ENCODE measurements at regions not wholly inside any gene's neighbourhood (a gene's known extent, or its start where the extent isn't known, plus 50 kb on each side); places are given as distances from the start of the nearest gene placed in this dataset.

DNA sequence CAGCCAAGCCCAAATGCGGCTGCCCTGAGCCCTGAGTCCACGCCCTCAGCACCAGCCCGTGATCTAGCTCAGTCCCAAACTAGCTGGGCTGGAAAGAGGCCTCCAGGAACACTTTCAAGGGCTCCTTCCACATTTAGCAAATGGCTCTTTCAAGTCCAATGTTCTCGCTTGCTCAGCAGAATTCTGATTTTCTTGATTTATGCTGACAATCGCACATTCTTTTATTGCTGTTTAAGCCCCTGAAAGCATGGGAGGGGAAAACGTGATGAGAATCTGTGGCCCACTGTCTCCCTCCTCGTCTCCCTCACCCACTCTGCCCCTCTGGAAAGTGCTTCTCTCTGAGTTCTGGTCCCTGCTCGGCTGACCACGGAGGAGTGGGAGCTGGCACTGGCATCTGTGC is 293.8 kb downstream of the FOXL1 start:
- peaks cover 11 to 36% (median 20%) of the 10 kb centered on the region in 5 donors for H3K27me3 ChIP-seq (ENCODE audit: control insufficient read depth in 5 of 5, insufficient read depth in 4 of 5, low read length in 5 of 5)
- H3K9ac ChIP-seq (ENCODE audit: low read length in 5 of 5), result no peak overlapping the region
- H3K4me3 ChIP-seq (ENCODE audit: low read depth in 1 of 5, low read length in 5 of 5), result no peak overlapping the region
- H3K36me3 ChIP-seq (ENCODE audit: control insufficient read depth in 5 of 5, insufficient read depth in 5 of 5, low read length in 5 of 5), result no peaks in the 10 kb centered on the region
- H3K27ac ChIP-seq (ENCODE audit: low read depth, low read length), result no peak overlapping the region
- peaks cover 0 to 14% (median 8%) of the 10 kb centered on the region in 5 donors for H3K9me3 ChIP-seq (ENCODE audit: control insufficient read depth in 5 of 5, low read length in 5 of 5)
- H3K4me1 ChIP-seq (ENCODE audit: control insufficient read depth in 5 of 5, insufficient read depth in 5 of 5, low read length in 5 of 5), result no peaks in the 10 kb centered on the region

DNA sequence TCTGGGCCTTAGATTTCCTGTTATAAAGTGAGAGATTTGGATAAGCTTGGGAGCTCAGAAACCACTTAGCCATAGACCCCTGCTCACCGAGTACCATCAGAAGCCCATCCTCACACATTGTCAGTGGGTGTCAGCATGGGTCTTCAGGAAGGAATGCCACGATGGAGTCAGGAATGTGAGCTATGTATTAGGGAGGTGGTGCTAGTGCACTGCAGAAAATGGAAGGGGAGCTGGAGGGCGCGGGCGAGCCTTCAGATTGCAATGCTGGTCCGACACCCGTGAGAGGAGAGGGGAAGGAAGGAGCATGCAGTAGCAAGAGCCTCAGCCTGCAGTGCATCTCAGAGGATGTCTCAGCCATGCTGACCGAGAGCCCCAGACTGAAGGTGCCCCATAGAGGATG is 294.5 kb downstream of the FOXL1 start:
- Histone ChIP-seq H3K27me3 (ENCODE audit: control insufficient read depth in 5 of 5, insufficient read depth in 4 of 5, low read length in 5 of 5) (peaks cover 7 to 43% (median 22%) of the 10 kb centered on the region in 5 donors), H3K27ac (ENCODE audit: low read depth, low read length) (no peak overlapping the region), H3K4me1 (ENCODE audit: control insufficient read depth in 5 of 5, insufficient read depth in 5 of 5, low read length in 5 of 5) (no peaks in the 10 kb centered on the region), H3K4me3 (ENCODE audit: low read depth in 1 of 5, low read length in 5 of 5) (no peak overlapping the region), H3K36me3 (ENCODE audit: control insufficient read depth in 5 of 5, insufficient read depth in 5 of 5, low read length in 5 of 5) (no peaks in the 10 kb centered on the region), H3K9ac (ENCODE audit: low read length in 5 of 5) (no peak overlapping the region), H3K9me3 (ENCODE audit: control insufficient read depth in 5 of 5, low read length in 5 of 5) (peaks cover 0 to 14% (median 8%) of the 10 kb centered on the region in 5 donors)

DNA sequence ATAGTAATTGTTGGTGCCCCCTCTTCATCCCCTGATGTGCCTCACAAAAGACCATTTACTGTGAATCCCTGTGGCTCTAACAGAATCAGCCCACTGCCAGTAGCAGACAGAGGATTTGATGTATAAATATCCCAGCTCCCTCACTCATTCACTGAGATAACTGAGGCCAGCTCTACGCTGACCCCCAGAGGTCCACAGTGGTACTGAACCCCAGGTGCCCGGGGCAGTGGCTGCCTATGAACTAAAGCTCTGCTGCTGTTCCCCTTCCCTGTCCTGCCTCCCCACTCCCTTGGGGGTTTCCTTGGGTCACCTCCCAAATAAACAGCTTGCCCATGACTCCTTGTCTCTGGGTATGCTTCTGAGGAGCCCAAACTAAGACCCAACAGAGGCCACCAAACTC is 295.8 kb downstream of the FOXL1 start:
- no peak overlapping the region for H3K4me3 ChIP-seq (ENCODE audit: low read depth in 1 of 5, low read length in 5 of 5)
- no peak overlapping the region for H3K9ac ChIP-seq (ENCODE audit: low read length in 5 of 5)
- peaks cover 14 to 55% (median 29%) of the 10 kb centered on the region in 5 donors for H3K27me3 ChIP-seq (ENCODE audit: control insufficient read depth in 5 of 5, insufficient read depth in 4 of 5, low read length in 5 of 5)
- no peak overlapping the region for H3K27ac ChIP-seq (ENCODE audit: low read depth, low read length)
- peaks cover 0 to 2% (median 0%) of the 10 kb centered on the region in 5 donors for H3K4me1 ChIP-seq (ENCODE audit: control insufficient read depth in 5 of 5, insufficient read depth in 5 of 5, low read length in 5 of 5)
- no peaks in the 10 kb centered on the region for H3K36me3 ChIP-seq (ENCODE audit: control insufficient read depth in 5 of 5, insufficient read depth in 5 of 5, low read length in 5 of 5)
- peaks cover 0 to 14% (median 8%) of the 10 kb centered on the region in 5 donors for H3K9me3 ChIP-seq (ENCODE audit: control insufficient read depth in 5 of 5, low read length in 5 of 5)

- H3K9ac ChIP-seq (ENCODE audit: low read length in 5 of 5), result no peak overlapping the region
- no peak overlapping the region for H3K4me3 ChIP-seq (ENCODE audit: low read depth in 1 of 5, low read length in 5 of 5)
- peaks cover 0 to 14% (median 8%) of the 10 kb centered on the region in 5 donors for H3K9me3 ChIP-seq (ENCODE audit: control insufficient read depth in 5 of 5, low read length in 5 of 5)
- no peaks in the 10 kb centered on the region for H3K36me3 ChIP-seq (ENCODE audit: control insufficient read depth in 5 of 5, insufficient read depth in 5 of 5, low read length in 5 of 5)
- H3K4me1 ChIP-seq (ENCODE audit: control insufficient read depth in 5 of 5, insufficient read depth in 5 of 5, low read length in 5 of 5), result peaks cover 0 to 2% (median 0%) of the 10 kb centered on the region in 5 donors
- H3K27ac ChIP-seq (ENCODE audit: low read depth, low read length), result no peak overlapping the region
- peaks cover 36 to 67% (median 38%) of the 10 kb centered on the region in 5 donors for H3K27me3 ChIP-seq (ENCODE audit: control insufficient read depth in 5 of 5, insufficient read depth in 4 of 5, low read length in 5 of 5)
These were observed 298.1 kb downstream of the FOXL1 start for GRCh38 chr16:86876499-86876898.

GRCh38 chr16:86877108-86877507 is 298.8 kb downstream of the FOXL1 start:
- H3K27me3 ChIP-seq (ENCODE audit: control insufficient read depth in 5 of 5, insufficient read depth in 4 of 5, low read length in 5 of 5), result peaks cover 38 to 69% (median 39%) of the 10 kb centered on the region in 5 donors
- H3K4me1 ChIP-seq (ENCODE audit: control insufficient read depth in 5 of 5, insufficient read depth in 5 of 5, low read length in 5 of 5), result peaks cover 0 to 2% (median 0%) of the 10 kb centered on the region in 5 donors
- no peaks in the 10 kb centered on the region for H3K36me3 ChIP-seq (ENCODE audit: control insufficient read depth in 5 of 5, insufficient read depth in 5 of 5, low read length in 5 of 5)
- no peak overlapping the region for H3K27ac ChIP-seq (ENCODE audit: low read depth, low read length)
- H3K4me3 ChIP-seq (ENCODE audit: low read depth in 1 of 5, low read length in 5 of 5), result no peak overlapping the region
- no peak overlapping the region for H3K9ac ChIP-seq (ENCODE audit: low read length in 5 of 5)
- peaks cover 0 to 14% (median 8%) of the 10 kb centered on the region in 5 donors for H3K9me3 ChIP-seq (ENCODE audit: control insufficient read depth in 5 of 5, low read length in 5 of 5)

DNA sequence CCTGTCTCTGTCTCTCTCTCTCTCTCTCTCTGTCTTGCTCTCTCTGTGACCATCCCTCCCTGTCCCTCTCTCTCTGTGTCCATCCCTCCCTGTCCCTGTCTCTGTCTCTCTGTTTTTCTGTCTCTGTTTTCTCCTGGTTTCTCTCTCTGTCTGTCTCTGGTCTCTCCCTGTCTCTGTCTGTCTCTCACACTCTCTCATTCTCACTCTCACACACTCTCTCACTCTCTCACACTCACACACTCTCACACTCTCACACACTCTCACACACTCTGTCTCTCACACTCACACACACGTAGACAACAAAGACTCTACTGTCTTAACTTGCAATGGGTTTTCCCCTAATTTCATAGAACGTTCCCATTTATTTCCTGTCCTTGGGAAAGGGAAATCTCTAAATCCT is 299.5 kb downstream of the FOXL1 start:
- no peaks in the 10 kb centered on the region for H3K36me3 ChIP-seq (ENCODE audit: control insufficient read depth in 5 of 5, insufficient read depth in 5 of 5, low read length in 5 of 5)
- H3K4me3 ChIP-seq (ENCODE audit: low read depth in 1 of 5, low read length in 5 of 5), result no peak overlapping the region
- no peak overlapping the region for H3K9ac ChIP-seq (ENCODE audit: low read length in 5 of 5)
- no peak overlapping the region for H3K27ac ChIP-seq (ENCODE audit: low read depth, low read length)
- peaks cover 38 to 73% (median 46%) of the 10 kb centered on the region in 5 donors for H3K27me3 ChIP-seq (ENCODE audit: control insufficient read depth in 5 of 5, insufficient read depth in 4 of 5, low read length in 5 of 5)
- H3K9me3 ChIP-seq (ENCODE audit: control insufficient read depth in 5 of 5, low read length in 5 of 5), result peaks cover 0 to 13% (median 6%) of the 10 kb centered on the region in 5 donors
- peaks cover 0 to 2% (median 0%) of the 10 kb centered on the region in 5 donors for H3K4me1 ChIP-seq (ENCODE audit: control insufficient read depth in 5 of 5, insufficient read depth in 5 of 5, low read length in 5 of 5)

- Histone ChIP-seq H3K4me1 (ENCODE audit: control insufficient read depth in 5 of 5, insufficient read depth in 5 of 5, low read length in 5 of 5) (peaks cover 0 to 2% (median 0%) of the 10 kb centered on the region in 5 donors), H3K4me3 (ENCODE audit: low read depth in 1 of 5, low read length in 5 of 5) (no peak overlapping the region), H3K36me3 (ENCODE audit: control insufficient read depth in 5 of 5, insufficient read depth in 5 of 5, low read length in 5 of 5) (no peaks in the 10 kb centered on the region), H3K27ac (ENCODE audit: low read depth, low read length) (no peak overlapping the region), H3K9me3 (ENCODE audit: control insufficient read depth in 5 of 5, low read length in 5 of 5) (peaks cover 0 to 9% (median 3%) of the 10 kb centered on the region in 5 donors), H3K27me3 (ENCODE audit: control insufficient read depth in 5 of 5, insufficient read depth in 4 of 5, low read length in 5 of 5) (peaks cover 38 to 69% (median 46%) of the 10 kb centered on the region in 5 donors), H3K9ac (ENCODE audit: low read length in 5 of 5) (no peak overlapping the region)
These were observed 300.1 kb downstream of the FOXL1 start for GRCh38 chr16:86878236-86879080.

- Histone ChIP-seq H3K9ac (ENCODE audit: low read length in 5 of 5) (no peak overlapping the region), H3K27me3 (ENCODE audit: control insufficient read depth in 5 of 5, insufficient read depth in 4 of 5, low read length in 5 of 5) (peaks cover 38 to 64% (median 49%) of the 10 kb centered on the region in 5 donors), H3K9me3 (ENCODE audit: control insufficient read depth in 5 of 5, low read length in 5 of 5) (peaks cover 0 to 9% (median 3%) of the 10 kb centered on the region in 5 donors)
These were observed 300.9 kb downstream of the FOXL1 start for GRCh38 chr16:86879268-86879667.

GRCh38 chr16:86880316-86881117 is 302.2 kb downstream of the FOXL1 start:
- Histone ChIP-seq H3K9ac (ENCODE audit: low read length in 5 of 5) (no peak overlapping the region), H3K27me3 (ENCODE audit: control insufficient read depth in 5 of 5, insufficient read depth in 4 of 5, low read length in 5 of 5) (peaks cover 41 to 66% (median 49%) of the 10 kb centered on the region in 5 donors)

More at GRCh38 chr16:86879268-86879667, 300.9 kb downstream of the FOXL1 start:
- H3K4me3 ChIP-seq (ENCODE audit: low read depth in 1 of 5, low read length in 5 of 5), result no peak overlapping the region
- no peak overlapping the region for H3K27ac ChIP-seq (ENCODE audit: low read depth, low read length)
- peaks cover 0 to 2% (median 0%) of the 10 kb centered on the region in 5 donors for H3K4me1 ChIP-seq (ENCODE audit: control insufficient read depth in 5 of 5, insufficient read depth in 5 of 5, low read length in 5 of 5)
- no peaks in the 10 kb centered on the region for H3K36me3 ChIP-seq (ENCODE audit: control insufficient read depth in 5 of 5, insufficient read depth in 5 of 5, low read length in 5 of 5)

More at GRCh38 chr16:86880316-86881117, 302.2 kb downstream of the FOXL1 start:
- Histone ChIP-seq H3K4me1 (ENCODE audit: control insufficient read depth in 5 of 5, insufficient read depth in 5 of 5, low read length in 5 of 5) (peaks cover 0 to 2% (median 0%) of the 10 kb centered on the region in 5 donors), H3K36me3 (ENCODE audit: control insufficient read depth in 5 of 5, insufficient read depth in 5 of 5, low read length in 5 of 5) (no peaks in the 10 kb centered on the region), H3K9me3 (ENCODE audit: control insufficient read depth in 5 of 5, low read length in 5 of 5) (peaks cover 0 to 6% (median 3%) of the 10 kb centered on the region in 5 donors), H3K27ac (ENCODE audit: low read depth, low read length) (no peak overlapping the region), H3K4me3 (ENCODE audit: low read depth in 1 of 5, low read length in 5 of 5) (no peak overlapping the region)
